ENCODE measurements at regions not wholly inside any gene's neighbourhood (a gene's known extent, or its start where the extent isn't known, plus 50 kb on each side); places are given as distances from the start of the nearest gene placed in this dataset.

DNA sequence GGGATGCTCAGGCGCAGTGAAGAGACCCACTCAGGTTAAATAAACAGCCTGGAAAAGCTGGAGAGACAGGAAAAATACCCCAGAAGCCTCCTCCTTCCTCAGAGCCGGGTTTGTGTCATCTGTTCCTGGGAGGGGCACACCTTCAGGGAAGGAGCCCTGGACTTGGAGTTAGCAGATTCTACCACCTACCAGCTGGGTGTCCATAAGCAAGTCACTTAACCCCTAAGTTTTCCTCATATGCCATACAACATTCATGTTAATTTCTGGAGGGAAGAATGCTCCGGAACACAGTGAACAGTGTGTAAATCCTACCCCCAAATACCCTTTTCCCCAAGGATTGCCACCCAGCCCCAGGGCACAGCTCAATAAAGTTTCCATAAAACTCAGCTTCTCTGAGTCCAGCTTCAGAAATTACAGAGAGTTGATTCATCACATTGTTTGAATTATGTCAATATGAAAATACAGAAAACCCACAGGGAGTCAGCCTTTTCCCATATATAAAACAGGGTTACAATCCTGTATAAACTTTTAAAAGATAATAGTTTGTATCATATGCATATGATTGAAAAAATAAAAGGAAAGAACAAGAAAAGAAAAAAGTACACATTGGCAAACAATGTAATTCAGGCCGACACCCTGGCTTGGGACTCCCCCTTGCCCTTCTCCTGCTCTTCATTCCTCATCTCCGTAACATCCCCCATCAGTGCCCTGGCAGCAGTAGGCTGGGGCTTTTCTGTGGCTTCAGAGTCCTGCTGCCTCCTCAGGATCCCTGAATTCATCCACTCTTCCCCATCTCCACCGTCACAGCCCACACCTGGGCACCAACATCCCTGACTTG, 291.8 kb upstream of the USP24 start:
- POLR2A ChIA-PET: interaction anchor here (0.7 kb wide), 3 partner anchors 15 to 1124 kb away, joined by 3 to 4 read pairs (median 3); no protein-coding TSS in a partner anchor
- CTCF ChIA-PET: interaction anchor here (0.6 to 1.1 kb wide), 4 partner anchors 28 to 1070 kb away, joined by 3 read pairs; no protein-coding TSS in a partner anchor
- peaks cover 14% of the 10 kb centered on the region for H3K4me1 Mint-ChIP-seq (ENCODE audit: insufficient read depth, unreplicated experiment)
- intact Hi-C loops (cut with micrococcal nuclease): loop anchor here (1.0 to 10.0 kb wide), 3 partner anchors 342 to 1080 kb away; no protein-coding TSS in a partner anchor
- no TSS peak for BruUV-seq (replicated peaks)
- H3K27ac Mint-ChIP-seq (ENCODE audit: low read depth, unreplicated experiment): peak overlapping the region; percentile 28
- peaks cover 6% of the 10 kb centered on the region for H3K36me3 Mint-ChIP-seq (ENCODE audit: insufficient read depth, unreplicated experiment)
- no peaks in the 10 kb centered on the region for H3K9me3 Mint-ChIP-seq (ENCODE audit: unreplicated experiment)
- peak; percentile 34 for DNase-seq (ENCODE audit: unreplicated experiment)
- TF ChIP-seq, protein P1, sequence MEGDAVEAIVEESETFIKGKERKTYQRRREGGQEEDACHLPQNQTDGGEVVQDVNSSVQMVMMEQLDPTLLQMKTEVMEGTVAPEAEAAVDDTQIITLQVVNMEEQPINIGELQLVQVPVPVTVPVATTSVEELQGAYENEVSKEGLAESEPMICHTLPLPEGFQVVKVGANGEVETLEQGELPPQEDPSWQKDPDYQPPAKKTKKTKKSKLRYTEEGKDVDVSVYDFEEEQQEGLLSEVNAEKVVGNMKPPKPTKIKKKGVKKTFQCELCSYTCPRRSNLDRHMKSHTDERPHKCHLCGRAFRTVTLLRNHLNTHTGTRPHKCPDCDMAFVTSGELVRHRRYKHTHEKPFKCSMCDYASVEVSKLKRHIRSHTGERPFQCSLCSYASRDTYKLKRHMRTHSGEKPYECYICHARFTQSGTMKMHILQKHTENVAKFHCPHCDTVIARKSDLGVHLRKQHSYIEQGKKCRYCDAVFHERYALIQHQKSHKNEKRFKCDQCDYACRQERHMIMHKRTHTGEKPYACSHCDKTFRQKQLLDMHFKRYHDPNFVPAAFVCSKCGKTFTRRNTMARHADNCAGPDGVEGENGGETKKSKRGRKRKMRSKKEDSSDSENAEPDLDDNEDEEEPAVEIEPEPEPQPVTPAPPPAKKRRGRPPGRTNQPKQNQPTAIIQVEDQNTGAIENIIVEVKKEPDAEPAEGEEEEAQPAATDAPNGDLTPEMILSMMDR (IDR thresholded peaks at IDR 0.05; ENCODE audit: unreplicated experiment): no peak
- no peak overlapping the region for H3K4me3 Mint-ChIP-seq (ENCODE audit: unreplicated experiment)
- H3K27me3 Mint-ChIP-seq (ENCODE audit: insufficient read depth, unreplicated experiment): no peaks in the 10 kb centered on the region

DNA sequence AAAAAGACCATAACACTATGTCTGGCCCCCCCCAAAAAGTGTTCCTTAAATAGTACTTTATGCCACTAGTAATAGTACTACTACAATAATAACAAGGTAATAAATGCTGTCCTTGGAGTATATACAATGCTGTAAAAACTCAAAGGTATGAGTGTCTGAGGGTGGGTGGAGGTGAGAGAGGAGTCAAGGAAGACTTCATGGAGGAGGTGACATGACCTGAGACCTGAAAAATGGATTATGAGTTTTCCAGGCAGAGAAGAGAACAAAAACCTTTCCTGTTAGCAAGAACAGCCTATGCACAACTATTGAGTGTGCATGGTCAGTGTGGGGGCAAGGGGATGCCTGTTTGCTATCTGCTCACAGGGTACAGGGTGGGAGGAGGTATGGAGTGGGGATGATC, 290.2 kb upstream of the USP24 start:
- Mint-ChIP-seq H3K9me3 (ENCODE audit: unreplicated experiment) (no peaks in the 10 kb centered on the region), H3K4me1 (ENCODE audit: insufficient read depth, unreplicated experiment) (peaks cover 14% of the 10 kb centered on the region), H3K27me3 (ENCODE audit: insufficient read depth, unreplicated experiment) (no peaks in the 10 kb centered on the region), H3K27ac (ENCODE audit: low read depth, unreplicated experiment) (no peak overlapping the region), H3K36me3 (ENCODE audit: insufficient read depth, unreplicated experiment) (peaks cover 6% of the 10 kb centered on the region), H3K4me3 (ENCODE audit: unreplicated experiment) (no peak overlapping the region)
- DNase-seq (ENCODE audit: unreplicated experiment): no peak
- BruUV-seq (replicated peaks): no TSS peak
- intact Hi-C loops (cut with micrococcal nuclease): loop anchor here (5.0 to 10.0 kb wide), 2 partner anchors 389 to 1082 kb away; no protein-coding TSS in a partner anchor
- CTCF ChIA-PET: no interaction called here
- TF ChIP-seq, protein P1 (IDR thresholded peaks at IDR 0.05; ENCODE audit: unreplicated experiment): no peak
- POLR2A ChIA-PET: no interaction called here

DNA sequence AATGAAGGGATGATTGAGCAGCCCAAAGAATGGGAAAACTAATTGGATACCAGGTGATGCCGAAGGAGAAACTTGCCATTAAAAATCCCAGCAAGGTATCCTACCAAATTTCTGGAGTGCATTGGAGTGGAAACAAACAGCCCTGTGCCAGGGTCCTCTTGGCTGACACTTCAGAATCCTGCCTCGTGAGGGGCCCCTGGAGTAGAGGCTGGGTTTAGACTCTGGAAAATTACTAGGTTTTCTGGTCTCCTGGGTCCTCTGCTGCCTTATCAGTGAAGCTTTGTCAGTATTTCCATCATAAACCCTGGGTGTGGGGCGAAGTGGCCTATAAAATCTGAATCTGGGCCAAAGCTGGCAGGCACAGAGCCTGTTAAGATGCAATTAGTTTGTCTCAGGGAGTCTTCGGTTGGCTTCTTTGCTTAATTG, 289.2 kb upstream of the USP24 start:
- no peaks in the 10 kb centered on the region for H3K9me3 Mint-ChIP-seq (ENCODE audit: unreplicated experiment)
- peaks cover 14% of the 10 kb centered on the region for H3K4me1 Mint-ChIP-seq (ENCODE audit: insufficient read depth, unreplicated experiment)
- H3K4me3 Mint-ChIP-seq (ENCODE audit: unreplicated experiment): no peak overlapping the region
- no peak overlapping the region for H3K27ac Mint-ChIP-seq (ENCODE audit: low read depth, unreplicated experiment)
- TF ChIP-seq, protein P1 (IDR thresholded peaks at IDR 0.05; ENCODE audit: unreplicated experiment): no peak
- ChIA-PET CTCF (interaction anchor here (0.7 kb wide), 1 partner anchor 191 kb away, joined by 3 read pairs; no protein-coding TSS in a partner anchor), POLR2A (no interaction called here)
- BruUV-seq (replicated peaks): no TSS peak
- no peak for DNase-seq (ENCODE audit: unreplicated experiment)
- intact Hi-C loops (cut with micrococcal nuclease): loop anchor here (10.0 kb wide), 1 partner anchor 390 kb away; no protein-coding TSS in a partner anchor
- peaks cover 6% of the 10 kb centered on the region for H3K36me3 Mint-ChIP-seq (ENCODE audit: insufficient read depth, unreplicated experiment)
- no peaks in the 10 kb centered on the region for H3K27me3 Mint-ChIP-seq (ENCODE audit: insufficient read depth, unreplicated experiment)

DNA sequence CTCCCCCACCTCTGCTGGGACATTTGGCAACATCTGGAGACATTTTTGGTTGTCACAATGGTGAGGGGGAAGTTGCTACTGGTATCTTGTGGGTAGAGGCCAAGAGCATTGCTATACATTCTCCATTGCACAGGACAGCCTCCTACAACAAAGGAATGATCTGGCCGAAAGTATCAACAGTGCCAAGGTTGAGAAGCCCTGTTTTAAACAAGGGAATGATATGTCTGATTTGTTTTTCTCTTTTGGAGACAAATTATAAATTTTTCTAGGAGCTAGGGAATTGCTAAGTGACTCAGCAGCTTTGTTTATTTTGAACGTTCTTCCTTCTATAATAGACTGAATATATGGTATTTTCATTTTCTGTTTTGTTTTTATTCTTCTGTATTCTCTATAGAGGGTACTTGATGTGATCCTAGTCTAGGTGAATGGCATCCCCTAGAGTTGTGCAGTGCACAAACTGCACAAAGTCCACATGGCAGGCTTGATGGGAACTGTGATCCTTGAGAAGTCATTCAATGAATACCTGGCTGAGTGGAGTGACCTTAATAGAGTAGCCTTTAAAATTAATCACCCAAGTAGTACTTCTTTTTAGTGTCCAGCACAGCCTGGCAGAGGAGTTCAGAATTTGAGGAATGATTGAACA, 288.6 kb upstream of the USP24 start:
- ChIA-PET POLR2A (no interaction called here), CTCF (interaction anchor here (0.6 to 0.7 kb wide), 2 partner anchors 110 to 191 kb away, joined by 3 read pairs; no protein-coding TSS in a partner anchor)
- no peaks in the 10 kb centered on the region for H3K9me3 Mint-ChIP-seq (ENCODE audit: unreplicated experiment)
- DNase-seq (ENCODE audit: unreplicated experiment): no peak
- no TSS peak for BruUV-seq (replicated peaks)
- H3K27ac Mint-ChIP-seq (ENCODE audit: low read depth, unreplicated experiment): no peak overlapping the region
- intact Hi-C loops (cut with micrococcal nuclease): loop anchor here (10.0 kb wide), 1 partner anchor 391 kb away; no protein-coding TSS in a partner anchor
- TF ChIP-seq, protein P1 (IDR thresholded peaks at IDR 0.05; ENCODE audit: unreplicated experiment): no peak
- H3K4me3 Mint-ChIP-seq (ENCODE audit: unreplicated experiment): no peak overlapping the region
- H3K36me3 Mint-ChIP-seq (ENCODE audit: insufficient read depth, unreplicated experiment): peaks cover 6% of the 10 kb centered on the region
- H3K27me3 Mint-ChIP-seq (ENCODE audit: insufficient read depth, unreplicated experiment): no peaks in the 10 kb centered on the region
- H3K4me1 Mint-ChIP-seq (ENCODE audit: insufficient read depth, unreplicated experiment): peaks cover 14% of the 10 kb centered on the region

Measured in MCF 10A (cell line).